H1 (cell line): ENCODE measurements at regions not wholly inside any gene's neighbourhood (a gene's known extent, or its start where the extent isn't known, plus 50 kb on each side); places are given as distances from the start of the nearest gene placed in this dataset.

Experiments
- ASH2L ChIP-seq: fragments of 200-600, 300-600 bp; sonication (generic); IDR thresholded peaks from one replicate; pipeline ENCODE4 v1.7.1; 2017; ENCODE audit warnings: low read length
- CHD7 ChIP-seq: fragments of 300-600 bp; sonication (generic); IDR thresholded peaks from 2 replicates; pipeline ENCODE4 v1.7.1; 2012; ENCODE audit warnings: low read length, moderate library complexity, mild to moderate bottlenecking, inconsistent platforms; ENCODE audit not compliant: insufficient replicate concordance
- CTBP2 ChIP-seq: IDR thresholded peaks from 2 replicates; pipeline ENCODE4 v1.7.0; 2011; ENCODE audit warnings: borderline replicate concordance, mild to moderate bottlenecking, moderate library complexity, mixed read lengths, low read length; ENCODE audit not compliant: insufficient read depth, insufficient read length
- JUND ChIP-seq: IDR thresholded peaks from 2 replicates; pipeline ENCODE4 v1.6.1; 2011; ENCODE audit warnings: mild to moderate bottlenecking, improper control_type of control experiment, low read length
- KDM5A ChIP-seq: fragments of 200-600 bp; IDR thresholded peaks from 2 replicates; pipeline ENCODE4 v1.7.1; 2012; ENCODE audit warnings: mild to moderate bottlenecking, low read length, inconsistent platforms, mixed read lengths
- NANOG ChIP-seq: IDR thresholded peaks from 2 replicates; pipeline ENCODE4 v1.6.1; 2011; ENCODE audit warnings: low read length, low read depth, mild to moderate bottlenecking, inconsistent platforms; ENCODE audit not compliant: insufficient read depth, poor library complexity, severe bottlenecking
- RFX5 ChIP-seq: IDR thresholded peaks from 2 replicates; pipeline ENCODE4 v1.6.1; 2011; ENCODE audit warnings: low read depth, low read length, improper control_type of control experiment, borderline replicate concordance
- SP4 ChIP-seq: IDR thresholded peaks from 2 replicates; pipeline ENCODE4 v1.6.1; 2012; ENCODE audit warnings: low read length, inconsistent platforms

GRCh38 chr16:14366974-14367707 lies 262.9 kb downstream of the PARN start (continued):
- TF ChIP-seq CHD7 (no peak), ASH2L (no peak), SP4 (no peak), CTBP2 (no peak), JUND (no peak), NANOG (no peak), RFX5 (no peak), KDM5A (no peak)
